Gastrocnemius medialis (tissue), 4 donors: ENCODE measurements at regions not wholly inside any gene's neighbourhood (a gene's known extent, or its start where the extent isn't known, plus 50 kb on each side); places are given as distances from the start of the nearest gene placed in this dataset.

Experiments used
- CTCF ChIP-seq, 5 experiments: fragments of 450-650 bp in 3 of 5; fragments of 200-600 bp in 2 of 5; sonication (generic) in 2 of 5; IDR thresholded peaks in 4 of 5; conservative IDR thresholded peaks in 1 of 5; 1 replicate in 4 of 5; 2 replicates in 1 of 5; pipeline ENCODE4 v1.5.1; 2016 to 2019; ENCODE audit warnings: antibody characterized with exemption in 5 of 5, mild to moderate bottlenecking in 3 of 5, moderate library complexity in 3 of 5
- POLR2A ChIP-seq, 2 donors: fragments of 450-650 bp; IDR thresholded peaks; one replicate each; pipeline ENCODE4 v1.6.1; 2017; ENCODE audit warnings: antibody characterized with exemption in 2 of 2, mild to moderate bottlenecking in 2 of 2, moderate library complexity in 2 of 2

GRCh38 chr5:50576686-50577256 lies 89.7 kb upstream of the PARP8 start:
- TF ChIP-seq POLR2A (IDR thresholded peaks at IDR 0.05) (no peak), CTCF (IDR thresholded peaks at IDR 0.05 in 4 of 5, conservative IDR thresholded peaks at IDR 0.05 in 1 of 5) (no peak)
